Skeletal muscle satellite cell (primary cell): ENCODE measurements at regions not wholly inside any gene's neighbourhood (a gene's known extent, or its start where the extent isn't known, plus 50 kb on each side); places are given as distances from the start of the nearest gene placed in this dataset.

Source experiments
- H3K27me3 ChIP-seq: 2 replicates; pipeline ENCODE4 v1.7.0; 2013; ENCODE audit warnings: low read length; ENCODE audit not compliant: control insufficient read depth, insufficient read depth
- H3K36me3 ChIP-seq: 2 replicates; pipeline ENCODE4 v1.7.0; 2013; ENCODE audit warnings: mild to moderate bottlenecking, control low read depth, low read length; ENCODE audit not compliant: insufficient read depth
- H3K4me1 ChIP-seq: 2 replicates; pipeline ENCODE4 v1.7.0; 2013; ENCODE audit warnings: low read length; ENCODE audit not compliant: control insufficient read depth, insufficient read depth
- H3K4me2 ChIP-seq: 2 replicates; pipeline ENCODE4 v1.7.0; 2013; ENCODE audit warnings: mild to moderate bottlenecking, low read length
- H3K4me3 ChIP-seq: 2 replicates; pipeline ENCODE4 v1.7.0; 2013; ENCODE audit warnings: low read length
- H3K9ac ChIP-seq: 2 replicates; pipeline ENCODE4 v1.7.0; 2013; ENCODE audit warnings: mild to moderate bottlenecking, low read depth, low read length, moderate library complexity
- H3K9me3 ChIP-seq: replicated peaks from 2 replicates; pipeline ENCODE4 v1.7.0; 2013; ENCODE audit warnings: mild to moderate bottlenecking, control low read depth, low read length

GRCh38 chr4:123747016-123747415, 350.4 kb downstream of the SPRY1 start:
- Histone ChIP-seq H3K36me3 (no peaks in the 10 kb centered on the region), H3K27me3 (no peaks in the 10 kb centered on the region), H3K4me2 (no peak overlapping the region)

GRCh38 chr4:123748806-123749205, 352.2 kb downstream of the SPRY1 start:
- Histone ChIP-seq H3K9me3 (no peaks in the 10 kb centered on the region), H3K4me2 (no peak overlapping the region), H3K36me3 (no peaks in the 10 kb centered on the region), H3K4me1 (peaks cover 10% of the 10 kb centered on the region), H3K9ac (no peak overlapping the region), H3K27me3 (no peaks in the 10 kb centered on the region), H3K4me3 (no peak overlapping the region)

More at GRCh38 chr4:123747016-123747415, 350.4 kb downstream of the SPRY1 start:
- H3K9ac ChIP-seq, result no peak overlapping the region
- H3K4me1 ChIP-seq, result peaks cover 10% of the 10 kb centered on the region
- H3K4me3 ChIP-seq, result no peak overlapping the region
- H3K9me3 ChIP-seq, result no peaks in the 10 kb centered on the region

- Histone ChIP-seq H3K9ac (no peak overlapping the region), H3K36me3 (no peaks in the 10 kb centered on the region), H3K4me1 (peaks cover 10% of the 10 kb centered on the region), H3K9me3 (no peaks in the 10 kb centered on the region), H3K4me3 (no peak overlapping the region), H3K27me3 (no peaks in the 10 kb centered on the region), H3K4me2 (no peak overlapping the region)
Observed at GRCh38 chr4:123749383-123749782, 352.8 kb downstream of the SPRY1 start.

- Histone ChIP-seq H3K4me1 (peaks cover 10% of the 10 kb centered on the region), H3K36me3 (no peaks in the 10 kb centered on the region), H3K4me3 (no peak overlapping the region), H3K9ac (no peak overlapping the region), H3K4me2 (no peak overlapping the region), H3K27me3 (no peaks in the 10 kb centered on the region), H3K9me3 (no peaks in the 10 kb centered on the region)
Observed at GRCh38 chr4:123750044-123750443, 353.4 kb downstream of the SPRY1 start.

- Histone ChIP-seq H3K9me3 (no peaks in the 10 kb centered on the region), H3K36me3 (no peaks in the 10 kb centered on the region), H3K4me1 (no peaks in the 10 kb centered on the region), H3K27me3 (no peaks in the 10 kb centered on the region), H3K4me2 (no peak overlapping the region), H3K4me3 (no peak overlapping the region), H3K9ac (no peak overlapping the region)
Observed at GRCh38 chr4:123755655-123756054, 359.1 kb downstream of the SPRY1 start.

- Histone ChIP-seq H3K4me2 (no peak overlapping the region), H3K4me3 (no peak overlapping the region), H3K36me3 (no peaks in the 10 kb centered on the region), H3K27me3 (no peaks in the 10 kb centered on the region), H3K9me3 (no peaks in the 10 kb centered on the region), H3K4me1 (peaks cover 7% of the 10 kb centered on the region), H3K9ac (no peak overlapping the region)
Observed at GRCh38 chr4:123767806-123768205, 371.2 kb downstream of the SPRY1 start.

- H3K36me3 ChIP-seq, result no peaks in the 10 kb centered on the region
- no peaks in the 10 kb centered on the region for H3K27me3 ChIP-seq
- no peak overlapping the region for H3K4me2 ChIP-seq
- H3K9ac ChIP-seq, result no peak overlapping the region
- no peak overlapping the region for H3K4me3 ChIP-seq
- no peaks in the 10 kb centered on the region for H3K9me3 ChIP-seq
- H3K4me1 ChIP-seq, result peaks cover 7% of the 10 kb centered on the region
Observed at GRCh38 chr4:123770884-123771283, 374.3 kb downstream of the SPRY1 start.

GRCh38 chr4:123776267-123776666, 379.7 kb downstream of the SPRY1 start:
- no peak overlapping the region for H3K4me3 ChIP-seq
- H3K4me1 ChIP-seq, result no peaks in the 10 kb centered on the region
- H3K4me2 ChIP-seq, result no peak overlapping the region
- H3K9me3 ChIP-seq, result no peaks in the 10 kb centered on the region
- no peaks in the 10 kb centered on the region for H3K36me3 ChIP-seq
- H3K9ac ChIP-seq, result no peak overlapping the region
- no peaks in the 10 kb centered on the region for H3K27me3 ChIP-seq

- H3K9ac ChIP-seq, result no peak overlapping the region
- no peaks in the 10 kb centered on the region for H3K36me3 ChIP-seq
- no peaks in the 10 kb centered on the region for H3K27me3 ChIP-seq
- H3K4me2 ChIP-seq, result no peak overlapping the region
- H3K4me3 ChIP-seq, result no peak overlapping the region
- H3K4me1 ChIP-seq, result no peaks in the 10 kb centered on the region
- no peaks in the 10 kb centered on the region for H3K9me3 ChIP-seq
Observed at GRCh38 chr4:123777373-123777772, 380.8 kb downstream of the SPRY1 start.

GRCh38 chr4:123783151-123783790, 386.7 kb downstream of the SPRY1 start:
- H3K9me3 ChIP-seq, result no peaks in the 10 kb centered on the region
- H3K9ac ChIP-seq, result peak overlapping the region; percentile 44
- H3K36me3 ChIP-seq, result no peaks in the 10 kb centered on the region
- H3K27me3 ChIP-seq, result no peaks in the 10 kb centered on the region
- H3K4me2 ChIP-seq, result no peak overlapping the region
- H3K4me3 ChIP-seq, result no peak overlapping the region
- peaks cover 51% of the 10 kb centered on the region for H3K4me1 ChIP-seq

- Histone ChIP-seq H3K4me1 (peaks cover 52% of the 10 kb centered on the region), H3K9me3 (no peaks in the 10 kb centered on the region), H3K4me2 (peak overlapping the region; percentile 19), H3K9ac (peak overlapping the region; percentile 44), H3K4me3 (no peak overlapping the region), H3K27me3 (no peaks in the 10 kb centered on the region), H3K36me3 (no peaks in the 10 kb centered on the region)
Observed at GRCh38 chr4:123783921-123784320, 387.3 kb downstream of the SPRY1 start.

GRCh38 chr4:123784626-123785025, 388.0 kb downstream of the SPRY1 start:
- Histone ChIP-seq H3K4me1 (peaks cover 52% of the 10 kb centered on the region), H3K27me3 (no peaks in the 10 kb centered on the region), H3K4me2 (no peak overlapping the region), H3K9ac (peak overlapping the region; percentile 44), H3K4me3 (no peak overlapping the region), H3K9me3 (no peaks in the 10 kb centered on the region), H3K36me3 (no peaks in the 10 kb centered on the region)
